Heart right ventricle (tissue), 16 donors: ENCODE measurements at regions not wholly inside any gene's neighbourhood (a gene's known extent, or its start where the extent isn't known, plus 50 kb on each side); places are given as distances from the start of the nearest gene placed in this dataset.
A peak's percentile ranks its signal among the peaks of the same experiment; 100 is the strongest.

Experiments used
- ATAC-seq, 8 donors: fragments of 200-7000 bp; cut with Tn5 transposase; one replicate each; pipeline ENCODE4 v1.9.1; 2020; ENCODE audit warnings: mild to moderate bottlenecking in 8 of 8, moderate library complexity in 8 of 8, moderate number of reproducible peaks in 1 of 8
- DNase-seq, 2 donors: peaks; one replicate each; pipeline ENCODE4 v3.0.0-alpha.2; 2020
- H3K27ac ChIP-seq, 10 donors: fragments of 200-600 bp; sonication (generic) in 2 of 10; one replicate each; pipeline versions ENCODE4 v1.5.0 to v1.8.0; 2020 to 2022; ENCODE audit warnings: mild to moderate bottlenecking in 3 of 10
- H3K27me3 ChIP-seq, 7 donors: fragments of 200-600 bp; one replicate each; pipeline ENCODE4 v1.8.0; 2021 to 2022; ENCODE audit warnings: mild to moderate bottlenecking in 2 of 7
- H3K36me3 ChIP-seq, 9 donors: fragments of 200-600 bp; sonication (generic) in 1 of 9; one replicate each; pipeline versions ENCODE4 v1.5.0 to v1.8.0; 2020 to 2022; ENCODE audit warnings: mild to moderate bottlenecking in 2 of 9
- H3K4me1 ChIP-seq, 9 donors: fragments of 200-600 bp; sonication (generic) in 1 of 9; one replicate each; pipeline versions ENCODE4 v1.5.0 to v1.8.0; 2020 to 2022; ENCODE audit warnings: mild to moderate bottlenecking in 4 of 9
- H3K4me3 ChIP-seq, 10 donors: fragments of 200-600 bp; sonication (generic) in 2 of 10; one replicate each; pipeline versions ENCODE4 v1.5.0 to v1.8.0; 2020 to 2022; ENCODE audit warnings: mild to moderate bottlenecking in 7 of 10, moderate library complexity in 2 of 10
- H3K9me3 ChIP-seq, 11 donors: fragments of 200-600 bp in 10 of 11; sonication (generic) in 2 of 11; one replicate each; pipeline versions ENCODE4 v1.5.0 to v1.8.0; 2013 to 2022; ENCODE audit warnings: mild to moderate bottlenecking in 2 of 11, control low read depth in 1 of 11, moderate library complexity in 1 of 11
- CTCF ChIP-seq, 9 donors: fragments of 200-600 bp; sonication (generic) in 2 of 9; IDR thresholded peaks; one replicate each; pipeline versions ENCODE4 v1.5.0 to v1.8.0; 2021 to 2022; ENCODE audit warnings: antibody characterized with exemption in 9 of 9, mild to moderate bottlenecking in 5 of 9, moderate library complexity in 1 of 9
- WGBS, 2 donors: extraction: QIAGEN DNeasy Blood & Tissue Kit; methylation state at CpG; one replicate each; pipeline ENCODE4 v1.1.7; 2013; ENCODE audit warnings: inconsistent platforms in 1 of 2; 5-methylcytosine and 5-hydroxymethylcytosine counted together
- intact Hi-C, 10 donors: fragments of 100-400 bp; cut with DNase I; formaldehyde crosslinking; loops; one replicate each; pipeline versions ENCODE4 v1.11.1 to v1.14.2; 2022
- donor health status: Arrhythmogenic right ventricular cardiomyopathy.
- donor health status: ischemic (EF 13 %, LVEDD 7.1; RV severe dilation, severe dysfunction).
- donor health status: healthy with polysubstance abuse.
- donor health status: DM: no; HTN: yes; CAD: no.
- donor health status: DM: no; HTN: no; CAD: no.
- donor health status: ischemic (EF 25% LVEDD 6.9; RV normal size, moderate dysfunction).
- donor health status: ischemic (EF 25% LVEDD 5.7; RV mildly dilated, moderate dysfunction).
- donor health status: healthy.
- donor health status: DM: yes; HTN: yes; CAD: no.
- donor health status: Ischemic cardiomyopathy.
- donor health status: ischemic (EF 35%, LVEDD 5.7; RV mildly dilated, moderate dysfunction).
- donor health status: nonischemic (EF 11% LVEDD 7.7; RV severe dilation, severe dysfunction).
- donor health status: DM: yes; HTN: yes; CAD: no.
- donor health status: PGD.
- donor health status: ischemic (EF 29% LVEDD 5.4; RV normal size, mild dysfunction).
- donor health status: nonischemic (EF 23%, LVEDD 6.1; RV moderate dilation, normal function).

GRCh38 chr1:163842571-163842970 lies 520.8 kb downstream of the NUF2 start:
- Histone ChIP-seq H3K4me3 (no peak overlapping the region), H3K4me1 (peaks cover 0 to 9% (median 0%) of the 10 kb centered on the region in 9 donors), H3K9me3 (no peaks in the 10 kb centered on the region), H3K27ac (peak overlapping the region in 1 of 10 donors; percentile 29), H3K36me3 (no peaks in the 10 kb centered on the region), H3K27me3 (no peaks in the 10 kb centered on the region)
- DNase-seq (no peak), ATAC-seq (no peak)
- intact Hi-C loops, result loop anchor here in 1 of 10 donors (5.0 kb wide), 1 partner anchor 505 kb away; no protein-coding TSS in a partner anchor
- 62 to 70% methylated on average over 2 of the region's 2 CpGs for whole genome bisulfite sequencing, 2 donors
- TF ChIP-seq CTCF (IDR thresholded peaks at IDR 0.05), result no peak

GRCh38 chr1:163844459-163844858 lies 522.7 kb downstream of the NUF2 start:
- H3K9me3 ChIP-seq, result no peaks in the 10 kb centered on the region
- ATAC-seq (peak in 4 of 8 donors; percentile 55 to 81 (median 69)), DNase-seq (no peak)
- no peaks in the 10 kb centered on the region for H3K36me3 ChIP-seq
- H3K27ac ChIP-seq, result peak overlapping the region in 3 of 10 donors; percentile 13 to 40 (median 18)
- no peak overlapping the region for H3K4me3 ChIP-seq
- 26 to 34% methylated on average over 1 of the region's 1 CpG for WGBS, 2 donors
- TF ChIP-seq CTCF (IDR thresholded peaks at IDR 0.05), result no peak
- intact Hi-C loops, result loop anchor here in 1 of 10 donors (5.0 kb wide), 1 partner anchor 503 kb away; no protein-coding TSS in a partner anchor
- peaks cover 0 to 9% (median 0%) of the 10 kb centered on the region in 9 donors for H3K4me1 ChIP-seq
- H3K27me3 ChIP-seq, result no peaks in the 10 kb centered on the region

GRCh38 chr1:163845279-163845678 lies 523.5 kb downstream of the NUF2 start:
- DNase-seq, result no peak
- Histone ChIP-seq H3K4me1 (peaks cover 0 to 9% (median 0%) of the 10 kb centered on the region in 9 donors), H3K27me3 (no peaks in the 10 kb centered on the region), H3K4me3 (no peak overlapping the region), H3K27ac (peak overlapping the region in 1 of 10 donors; percentile 18), H3K36me3 (no peaks in the 10 kb centered on the region), H3K9me3 (no peaks in the 10 kb centered on the region)
- intact Hi-C loops, result no loop called here
- no peak for ATAC-seq
- WGBS, 2 donors, result 72 to 80% methylated on average over 3 of the region's 3 CpGs
- TF ChIP-seq CTCF (IDR thresholded peaks at IDR 0.05), result no peak

GRCh38 chr1:163863731-163864130 lies 542.0 kb downstream of the NUF2 start:
- intact Hi-C loops, result no loop called here
- Histone ChIP-seq H3K4me3 (no peak overlapping the region), H3K27ac (no peak overlapping the region), H3K9me3 (peaks cover 0 to 25% (median 4%) of the 10 kb centered on the region in 11 donors), H3K27me3 (no peaks in the 10 kb centered on the region), H3K36me3 (no peaks in the 10 kb centered on the region), H3K4me1 (peaks cover 0 to 9% (median 0%) of the 10 kb centered on the region in 9 donors)
- no peak for TF ChIP-seq CTCF (IDR thresholded peaks at IDR 0.05)
- 78 to 84% methylated on average over 6 of the region's 6 CpGs for WGBS, 2 donors
- DNase-seq, result no peak
- no peak for ATAC-seq
